Panc1 (cell line): ENCODE measurements at regions not wholly inside any gene's neighbourhood (a gene's known extent, or its start where the extent isn't known, plus 50 kb on each side); places are given as distances from the start of the nearest gene placed in this dataset.

Source experiments
- POLR2AphosphoS5 ChIP-seq: IDR thresholded peaks from 2 replicates; pipeline ENCODE4 v1.6.1; 2012; ENCODE audit warnings: mild to moderate bottlenecking, low read depth, low read length, moderate library complexity
- REST ChIP-seq, 2 experiments: IDR thresholded peaks; 2 replicates each; pipeline ENCODE4 v1.6.1; 2011 to 2012; ENCODE audit warnings: low read depth in 2 of 2, control low read depth in 1 of 2, low read length in 1 of 2, mild to moderate bottlenecking in 1 of 2, moderate library complexity in 1 of 2; ENCODE audit not compliant: insufficient read depth in 1 of 2
- TF ChIP-seq, protein P1 (sequence below): fragments of 450-650 bp; IDR thresholded peaks from 2 replicates; pipeline ENCODE4 v1.5.1; 2017; ENCODE audit warnings: mild to moderate bottlenecking

DNA sequence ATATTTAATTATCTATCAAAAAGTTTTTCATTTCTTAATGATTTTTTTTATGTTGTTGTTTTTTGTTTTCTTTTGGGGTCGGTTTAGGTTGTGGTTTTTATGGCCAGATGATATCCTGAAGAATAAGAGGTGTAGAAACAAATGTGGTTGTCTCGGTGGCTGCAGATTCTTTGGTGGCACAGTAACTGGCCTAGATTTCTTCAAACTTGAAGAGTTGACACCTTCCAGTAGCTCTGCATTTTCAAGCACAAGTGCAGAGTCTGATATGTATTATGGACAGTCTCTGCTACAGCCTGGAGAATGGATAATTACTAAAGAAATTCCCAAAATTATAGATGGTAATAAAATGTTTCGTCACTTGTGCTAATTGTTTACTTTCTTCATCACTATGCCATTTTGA is 82.6 kb downstream of the BLTP1 start:
- TF ChIP-seq, protein P1, sequence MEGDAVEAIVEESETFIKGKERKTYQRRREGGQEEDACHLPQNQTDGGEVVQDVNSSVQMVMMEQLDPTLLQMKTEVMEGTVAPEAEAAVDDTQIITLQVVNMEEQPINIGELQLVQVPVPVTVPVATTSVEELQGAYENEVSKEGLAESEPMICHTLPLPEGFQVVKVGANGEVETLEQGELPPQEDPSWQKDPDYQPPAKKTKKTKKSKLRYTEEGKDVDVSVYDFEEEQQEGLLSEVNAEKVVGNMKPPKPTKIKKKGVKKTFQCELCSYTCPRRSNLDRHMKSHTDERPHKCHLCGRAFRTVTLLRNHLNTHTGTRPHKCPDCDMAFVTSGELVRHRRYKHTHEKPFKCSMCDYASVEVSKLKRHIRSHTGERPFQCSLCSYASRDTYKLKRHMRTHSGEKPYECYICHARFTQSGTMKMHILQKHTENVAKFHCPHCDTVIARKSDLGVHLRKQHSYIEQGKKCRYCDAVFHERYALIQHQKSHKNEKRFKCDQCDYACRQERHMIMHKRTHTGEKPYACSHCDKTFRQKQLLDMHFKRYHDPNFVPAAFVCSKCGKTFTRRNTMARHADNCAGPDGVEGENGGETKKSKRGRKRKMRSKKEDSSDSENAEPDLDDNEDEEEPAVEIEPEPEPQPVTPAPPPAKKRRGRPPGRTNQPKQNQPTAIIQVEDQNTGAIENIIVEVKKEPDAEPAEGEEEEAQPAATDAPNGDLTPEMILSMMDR: no peak
- TF ChIP-seq REST (IDR thresholded peaks at IDR 0.05; ENCODE audit: insufficient read depth in 1 of 2, low read depth in 2 of 2, low read length in 1 of 2) (no peak), POLR2AphosphoS5 (no peak)
